ENCODE measurements at regions not wholly inside any gene's neighbourhood (a gene's known extent, or its start where the extent isn't known, plus 50 kb on each side); places are given as distances from the start of the nearest gene placed in this dataset.

GRCh38 chr5:112628214-112628980 is 109.3 kb upstream of the APC start:
- intact Hi-C loops (cut with micrococcal nuclease; ENCODE audit: unreplicated experiment), result no loop called here
- H3K4me3 ChIP-seq (ENCODE audit: low read depth, low read length, poor library complexity, severe bottlenecking), result no peak overlapping the region
- no peak overlapping the region for H3K27ac ChIP-seq (ENCODE audit: low read depth, low read length, poor library complexity, severe bottlenecking)
- TF ChIP-seq, protein P1, sequence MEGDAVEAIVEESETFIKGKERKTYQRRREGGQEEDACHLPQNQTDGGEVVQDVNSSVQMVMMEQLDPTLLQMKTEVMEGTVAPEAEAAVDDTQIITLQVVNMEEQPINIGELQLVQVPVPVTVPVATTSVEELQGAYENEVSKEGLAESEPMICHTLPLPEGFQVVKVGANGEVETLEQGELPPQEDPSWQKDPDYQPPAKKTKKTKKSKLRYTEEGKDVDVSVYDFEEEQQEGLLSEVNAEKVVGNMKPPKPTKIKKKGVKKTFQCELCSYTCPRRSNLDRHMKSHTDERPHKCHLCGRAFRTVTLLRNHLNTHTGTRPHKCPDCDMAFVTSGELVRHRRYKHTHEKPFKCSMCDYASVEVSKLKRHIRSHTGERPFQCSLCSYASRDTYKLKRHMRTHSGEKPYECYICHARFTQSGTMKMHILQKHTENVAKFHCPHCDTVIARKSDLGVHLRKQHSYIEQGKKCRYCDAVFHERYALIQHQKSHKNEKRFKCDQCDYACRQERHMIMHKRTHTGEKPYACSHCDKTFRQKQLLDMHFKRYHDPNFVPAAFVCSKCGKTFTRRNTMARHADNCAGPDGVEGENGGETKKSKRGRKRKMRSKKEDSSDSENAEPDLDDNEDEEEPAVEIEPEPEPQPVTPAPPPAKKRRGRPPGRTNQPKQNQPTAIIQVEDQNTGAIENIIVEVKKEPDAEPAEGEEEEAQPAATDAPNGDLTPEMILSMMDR (conservative IDR thresholded peaks at IDR 0.05; ENCODE audit: low read depth, low read length), result no peak
- no peak for TF ChIP-seq EZH2 (IDR thresholded peaks at IDR 0.05; ENCODE audit: borderline replicate concordance, low read depth, low read length, poor library complexity, severe bottlenecking)
- ChIA-PET POLR2A (ENCODE audit: low non-redundant PET) (no interaction called here), CTCF (no interaction called here)
- H3K9me3 ChIP-seq (ENCODE audit: low read depth, low read length, poor library complexity, severe bottlenecking), result no peaks in the 10 kb centered on the region
- no peaks in the 10 kb centered on the region for H3K36me3 ChIP-seq (ENCODE audit: insufficient read depth, low read length, poor library complexity, severe bottlenecking)
- peaks cover 12% of the 10 kb centered on the region for H3K4me1 ChIP-seq (ENCODE audit: insufficient read depth, low read length, poor library complexity, severe bottlenecking)
- no TSS peak for BruUV-seq (replicated peaks)
- no peaks in the 10 kb centered on the region for H3K27me3 ChIP-seq (replicated peaks; ENCODE audit: insufficient read depth, low read depth, low read length, poor library complexity)
- DNase-seq (ENCODE audit: low spot score), result no peak

DNA sequence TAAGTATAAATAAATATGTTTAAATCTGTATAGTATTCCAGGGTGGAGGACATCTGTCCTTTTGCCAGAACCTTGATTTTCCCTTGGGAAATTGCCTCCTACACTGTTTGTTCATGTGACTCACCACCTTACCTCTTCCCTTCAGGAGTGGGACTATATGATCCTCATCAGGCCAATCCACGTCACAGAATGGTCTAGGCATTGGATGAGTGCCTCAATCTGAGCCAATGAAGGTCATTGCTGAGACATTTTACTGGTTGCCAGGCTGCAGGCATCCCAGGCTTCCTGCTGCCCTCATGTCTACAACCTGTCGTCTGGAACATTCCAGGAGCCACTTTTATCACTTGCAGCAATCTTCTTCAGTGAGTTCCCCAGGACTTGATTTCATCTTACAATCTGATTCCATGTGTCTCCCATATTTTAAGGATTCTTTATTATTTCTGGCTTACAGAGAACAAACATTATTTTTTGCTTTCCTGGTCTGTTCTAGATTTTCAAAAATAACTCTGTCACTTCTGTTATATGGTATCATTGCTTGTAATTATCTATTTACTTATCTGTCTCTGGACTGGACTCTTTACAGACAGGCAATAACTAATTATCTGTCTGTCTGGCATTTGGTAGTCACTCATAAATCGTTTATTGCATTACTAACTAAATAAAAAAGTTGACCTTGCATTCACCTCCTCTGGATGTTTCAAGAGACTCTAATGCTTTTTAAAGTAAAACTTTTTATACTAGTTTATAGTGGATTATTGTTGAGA is 107.3 kb upstream of the APC start:
- no TSS peak for BruUV-seq (replicated peaks)
- H3K9me3 ChIP-seq (ENCODE audit: low read depth, low read length, poor library complexity, severe bottlenecking), result no peaks in the 10 kb centered on the region
- TF ChIP-seq, protein P1 (conservative IDR thresholded peaks at IDR 0.05; ENCODE audit: low read depth, low read length), result no peak
- TF ChIP-seq EZH2 (IDR thresholded peaks at IDR 0.05; ENCODE audit: borderline replicate concordance, low read depth, low read length, poor library complexity, severe bottlenecking), result no peak
- H3K4me3 ChIP-seq (ENCODE audit: low read depth, low read length, poor library complexity, severe bottlenecking), result no peak overlapping the region
- ChIA-PET CTCF (no interaction called here), POLR2A (ENCODE audit: low non-redundant PET) (no interaction called here)
- DNase-seq (ENCODE audit: low spot score), result no peak
- H3K27ac ChIP-seq (ENCODE audit: low read depth, low read length, poor library complexity, severe bottlenecking), result no peak overlapping the region
- H3K4me1 ChIP-seq (ENCODE audit: insufficient read depth, low read length, poor library complexity, severe bottlenecking), result peaks cover 20% of the 10 kb centered on the region
- no peaks in the 10 kb centered on the region for H3K27me3 ChIP-seq (replicated peaks; ENCODE audit: insufficient read depth, low read depth, low read length, poor library complexity)
- H3K36me3 ChIP-seq (ENCODE audit: insufficient read depth, low read length, poor library complexity, severe bottlenecking), result no peaks in the 10 kb centered on the region
- intact Hi-C loops (cut with micrococcal nuclease; ENCODE audit: unreplicated experiment), result no loop called here

- Histone ChIP-seq H3K4me3 (ENCODE audit: low read depth, low read length, poor library complexity, severe bottlenecking) (no peak overlapping the region), H3K36me3 (ENCODE audit: insufficient read depth, low read length, poor library complexity, severe bottlenecking) (no peaks in the 10 kb centered on the region), H3K4me1 (ENCODE audit: insufficient read depth, low read length, poor library complexity, severe bottlenecking) (peaks cover 22% of the 10 kb centered on the region), H3K9me3 (ENCODE audit: low read depth, low read length, poor library complexity, severe bottlenecking) (no peaks in the 10 kb centered on the region), H3K27me3 (replicated peaks; ENCODE audit: insufficient read depth, low read depth, low read length, poor library complexity) (no peaks in the 10 kb centered on the region), H3K27ac (ENCODE audit: low read depth, low read length, poor library complexity, severe bottlenecking) (no peak overlapping the region)
- ChIA-PET CTCF (no interaction called here), POLR2A (ENCODE audit: low non-redundant PET) (no interaction called here)
- no peak for TF ChIP-seq EZH2 (IDR thresholded peaks at IDR 0.05; ENCODE audit: borderline replicate concordance, low read depth, low read length, poor library complexity, severe bottlenecking)
- TF ChIP-seq, protein P1 (conservative IDR thresholded peaks at IDR 0.05; ENCODE audit: low read depth, low read length), result no peak
- BruUV-seq (replicated peaks), result no TSS peak
- no peak for DNase-seq (ENCODE audit: low spot score)
- intact Hi-C loops (cut with micrococcal nuclease; ENCODE audit: unreplicated experiment), result no loop called here
Observed at GRCh38 chr5:112634166-112634565, 103.5 kb upstream of the APC start.

All from A673 (cell line).